Gastrocnemius medialis (tissue), 4 donors: ENCODE measurements at regions not wholly inside any gene's neighbourhood (a gene's known extent, or its start where the extent isn't known, plus 50 kb on each side); places are given as distances from the start of the nearest gene placed in this dataset.

Source experiments
- CTCF ChIP-seq, 5 experiments: fragments of 450-650 bp in 3 of 5; fragments of 200-600 bp in 2 of 5; sonication (generic) in 2 of 5; IDR thresholded peaks in 4 of 5; conservative IDR thresholded peaks in 1 of 5; 1 replicate in 4 of 5; 2 replicates in 1 of 5; pipeline ENCODE4 v1.5.1; 2016 to 2019; ENCODE audit warnings: antibody characterized with exemption in 5 of 5, mild to moderate bottlenecking in 3 of 5, moderate library complexity in 3 of 5
- POLR2A ChIP-seq, 2 donors: fragments of 450-650 bp; IDR thresholded peaks; one replicate each; pipeline ENCODE4 v1.6.1; 2017; ENCODE audit warnings: antibody characterized with exemption in 2 of 2, mild to moderate bottlenecking in 2 of 2, moderate library complexity in 2 of 2

- TF ChIP-seq CTCF (IDR thresholded peaks at IDR 0.05 in 4 of 5, conservative IDR thresholded peaks at IDR 0.05 in 1 of 5) (no peak), POLR2A (IDR thresholded peaks at IDR 0.05) (no peak)
Measured at GRCh38 chr16:87165151-87165550, 152.0 kb downstream of the C16orf95 start.
